ENCODE measurements at regions not wholly inside any gene's neighbourhood (a gene's known extent, or its start where the extent isn't known, plus 50 kb on each side); places are given as distances from the start of the nearest gene placed in this dataset.
"Not testable (repeated sequence)": the region's sequence is repeated elsewhere in the genome, so short reads cannot be mapped to it uniquely, and the experiment has no call there.

DNA sequence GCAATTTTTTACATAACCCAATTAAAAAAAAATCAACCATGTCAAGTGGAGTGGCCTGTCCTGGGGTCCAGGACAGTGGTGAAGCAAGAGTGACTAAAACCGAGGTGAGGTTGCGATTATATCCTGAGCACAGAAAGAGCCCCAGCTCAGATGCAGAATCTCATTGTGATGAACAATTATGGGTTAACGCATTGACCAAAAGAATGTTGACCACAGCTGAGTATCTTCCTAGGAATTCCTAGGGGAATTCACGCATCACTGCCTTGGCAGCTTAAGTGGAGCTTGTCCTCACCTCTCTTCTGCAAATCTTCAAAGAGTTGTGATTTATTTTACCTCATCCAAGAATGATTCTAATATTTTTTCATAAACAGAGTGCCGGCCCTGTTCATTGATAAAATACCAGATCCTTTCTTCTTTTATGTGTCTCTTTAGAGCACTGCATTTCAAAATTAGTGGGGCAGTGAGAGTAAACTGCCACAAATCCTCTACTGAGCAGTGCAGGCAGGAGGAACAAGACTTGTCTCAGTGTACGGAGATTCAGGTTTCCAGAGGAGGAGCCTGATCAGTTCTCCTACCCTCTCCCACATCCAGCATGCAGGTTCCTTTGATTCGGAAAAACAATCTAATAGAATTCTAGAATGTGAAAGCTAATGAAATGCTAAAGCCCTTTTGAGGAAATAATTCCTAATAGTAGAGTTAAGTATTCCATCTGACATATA is 60.1 kb upstream of the ZNF184 start:
- DNase-seq: no peak

DNA sequence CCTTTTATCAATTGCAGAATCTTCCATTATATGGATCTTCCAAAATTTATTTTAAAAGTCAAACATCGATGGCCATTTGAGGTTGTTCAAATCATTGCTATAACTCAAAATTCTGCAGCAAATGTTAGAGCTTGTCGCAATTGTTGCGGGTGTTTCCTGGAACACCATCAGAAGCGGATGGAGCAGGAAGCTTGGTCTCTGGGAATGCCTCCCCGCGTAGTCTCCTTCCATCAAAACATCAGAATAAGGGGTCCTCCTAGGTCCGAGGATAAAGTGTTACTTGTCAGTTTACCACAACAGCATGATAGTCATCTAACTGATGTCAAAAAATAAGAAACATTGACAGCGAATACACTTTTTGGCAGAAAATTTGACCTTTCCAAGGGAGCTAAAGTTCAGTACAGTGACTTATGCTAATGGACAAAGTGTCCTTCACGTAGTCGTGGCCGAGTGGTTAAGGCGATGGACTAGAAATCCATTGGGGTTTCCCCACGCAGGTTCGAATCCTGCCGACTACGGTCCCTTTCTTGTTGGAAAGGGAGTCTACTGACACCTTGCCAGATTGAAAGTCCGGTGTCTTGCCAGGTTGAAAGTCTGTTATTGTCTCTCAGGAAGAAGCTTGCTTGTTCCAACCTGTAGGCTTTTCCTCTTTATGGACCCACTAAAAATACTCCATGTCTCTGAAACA is 59.0 kb upstream of the ZNF184 start:
- no peak for DNase-seq

DNA sequence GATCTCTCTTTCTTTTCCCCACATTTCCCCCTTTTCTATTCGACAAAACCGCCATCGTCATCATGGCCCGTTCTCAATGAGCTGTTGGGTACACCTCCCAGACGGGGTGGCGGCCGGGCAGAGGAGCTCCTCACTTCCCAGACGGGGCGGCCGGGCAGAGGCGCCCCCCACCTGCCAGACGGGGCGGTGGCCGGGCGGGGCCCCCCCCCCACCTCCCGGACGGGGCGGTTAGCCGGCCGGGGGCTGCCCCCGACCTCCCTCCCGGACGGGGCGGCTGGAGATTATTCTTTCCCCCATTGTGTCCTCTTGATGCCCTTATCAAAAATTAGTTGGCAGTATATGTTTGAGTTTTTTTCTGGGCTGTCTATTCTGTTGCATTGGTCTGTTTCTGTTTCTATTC is 56.9 kb upstream of the ZNF184 start:
- DNase-seq: not testable (repeated sequence)

DNA sequence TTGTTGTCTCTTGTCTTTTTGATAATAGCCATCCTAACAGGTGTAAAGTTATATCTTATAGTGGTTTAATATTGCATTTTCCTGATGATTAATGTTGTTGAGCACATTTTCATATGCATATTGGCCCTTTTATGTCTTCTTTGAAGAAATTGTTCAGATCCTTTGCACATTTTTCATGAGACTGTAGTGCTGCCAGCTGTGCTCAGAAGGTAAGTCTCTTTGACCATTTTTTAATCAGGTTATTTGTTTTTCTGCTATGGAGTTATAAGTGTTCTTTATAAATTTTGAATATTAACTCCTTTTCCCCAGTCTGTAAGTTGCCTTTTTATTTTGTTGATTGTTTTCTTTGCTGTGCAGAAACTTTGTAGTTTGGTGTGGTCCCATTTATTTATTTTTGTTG is 55.8 kb upstream of the ZNF184 start:
- no peak for DNase-seq
